ENCODE measurements at regions not wholly inside any gene's neighbourhood (a gene's known extent, or its start where the extent isn't known, plus 50 kb on each side); places are given as distances from the start of the nearest gene placed in this dataset.

DNA sequence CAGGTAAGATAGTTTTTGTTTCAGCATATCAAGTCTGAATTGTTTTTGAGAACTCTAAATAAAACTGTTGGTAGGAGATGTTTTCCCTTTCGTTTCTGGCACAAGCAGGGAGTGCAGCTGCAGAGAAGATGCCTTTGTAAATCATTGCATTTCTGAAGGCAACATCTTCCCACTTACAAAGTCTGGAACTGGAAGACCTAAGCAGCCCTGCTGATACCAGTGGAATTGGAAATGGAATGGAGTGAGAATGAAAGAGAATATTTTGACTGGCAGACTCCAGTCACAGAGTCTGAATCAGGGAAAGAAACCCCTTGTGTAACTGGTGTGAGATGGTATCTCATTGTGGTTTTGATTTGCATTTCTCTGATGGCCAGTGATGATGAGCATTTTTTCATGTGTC is 815.6 kb downstream of the LTN1 start:
- TF ChIP-seq POLR2A (IDR thresholded peaks at IDR 0.05) = no peak
- TF ChIP-seq, protein P1, sequence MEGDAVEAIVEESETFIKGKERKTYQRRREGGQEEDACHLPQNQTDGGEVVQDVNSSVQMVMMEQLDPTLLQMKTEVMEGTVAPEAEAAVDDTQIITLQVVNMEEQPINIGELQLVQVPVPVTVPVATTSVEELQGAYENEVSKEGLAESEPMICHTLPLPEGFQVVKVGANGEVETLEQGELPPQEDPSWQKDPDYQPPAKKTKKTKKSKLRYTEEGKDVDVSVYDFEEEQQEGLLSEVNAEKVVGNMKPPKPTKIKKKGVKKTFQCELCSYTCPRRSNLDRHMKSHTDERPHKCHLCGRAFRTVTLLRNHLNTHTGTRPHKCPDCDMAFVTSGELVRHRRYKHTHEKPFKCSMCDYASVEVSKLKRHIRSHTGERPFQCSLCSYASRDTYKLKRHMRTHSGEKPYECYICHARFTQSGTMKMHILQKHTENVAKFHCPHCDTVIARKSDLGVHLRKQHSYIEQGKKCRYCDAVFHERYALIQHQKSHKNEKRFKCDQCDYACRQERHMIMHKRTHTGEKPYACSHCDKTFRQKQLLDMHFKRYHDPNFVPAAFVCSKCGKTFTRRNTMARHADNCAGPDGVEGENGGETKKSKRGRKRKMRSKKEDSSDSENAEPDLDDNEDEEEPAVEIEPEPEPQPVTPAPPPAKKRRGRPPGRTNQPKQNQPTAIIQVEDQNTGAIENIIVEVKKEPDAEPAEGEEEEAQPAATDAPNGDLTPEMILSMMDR (IDR thresholded peaks at IDR 0.05) = no peak
